Activated CD8-positive, alpha-beta memory T cell treated with anti-CD3 and anti-CD28 coated beads for 48 hours (primary cell): ENCODE measurements at regions not wholly inside any gene's neighbourhood (a gene's known extent, or its start where the extent isn't known, plus 50 kb on each side); places are given as distances from the start of the nearest gene placed in this dataset.

Experiments
- DNase-seq, 3 experiments: peaks; one replicate each; pipeline ENCODE4 v3.0.0-alpha.2; 2020; ENCODE audit warnings: low read depth in 2 of 3, low spot score in 2 of 3

DNA sequence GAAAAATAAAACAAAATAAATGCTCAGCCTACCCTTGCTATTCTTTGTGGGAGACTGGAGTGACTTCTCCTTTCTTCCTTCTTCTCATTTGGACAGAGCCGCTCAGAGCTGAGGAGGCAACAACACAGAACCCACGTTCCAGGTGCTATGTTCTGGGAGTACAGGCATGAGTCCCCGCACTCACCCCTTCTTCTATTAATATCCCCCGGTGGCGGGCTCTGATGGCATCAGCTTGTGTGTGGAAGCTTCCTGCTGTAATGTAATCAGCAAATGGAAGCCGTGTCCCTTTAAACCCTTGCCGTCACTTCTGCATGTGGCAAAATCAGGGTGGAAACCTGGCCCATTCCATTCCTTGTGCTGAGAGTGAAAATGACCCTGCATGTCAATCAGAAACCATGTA is 116.9 kb upstream of the ADARB2 start:
- no peak for DNase-seq

DNA sequence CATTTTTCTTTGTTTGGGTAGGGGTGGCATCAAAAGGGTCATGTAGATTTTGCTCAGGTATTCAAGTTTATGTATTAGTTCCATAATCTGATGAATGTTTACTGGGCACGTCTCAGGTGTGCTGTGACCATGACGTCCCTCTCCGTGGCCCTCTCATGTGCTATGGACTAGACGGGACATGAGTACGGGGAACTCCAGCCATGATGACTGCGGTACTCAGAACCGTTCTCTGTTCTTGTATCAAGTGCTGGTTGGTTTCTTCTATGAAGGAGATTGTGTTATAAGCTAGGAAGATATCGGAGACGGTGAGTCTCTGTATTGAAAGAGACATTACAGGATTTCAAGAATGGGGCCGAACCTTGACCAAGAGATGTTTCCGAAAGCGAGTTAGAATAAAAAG is 116.5 kb upstream of the ADARB2 start:
- DNase-seq = no peak

DNA sequence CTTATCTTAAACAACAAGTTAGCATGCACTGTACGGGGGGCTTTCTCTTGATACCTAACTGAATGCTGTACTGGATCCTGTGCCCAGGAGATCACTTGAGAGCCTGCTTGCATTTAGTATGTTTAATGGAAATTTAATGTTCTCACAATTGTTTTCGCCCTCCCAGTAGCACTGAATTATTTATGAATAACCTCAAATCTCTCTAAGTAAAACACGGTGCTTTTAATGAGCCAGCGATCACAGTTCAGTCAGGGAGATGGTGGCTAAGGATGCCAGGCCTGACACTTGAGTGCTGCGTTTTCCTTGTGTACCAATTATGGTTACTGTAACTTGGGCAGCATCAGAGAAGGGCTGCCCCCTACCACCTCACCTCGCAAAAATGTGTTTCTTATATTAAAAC is 115.5 kb upstream of the ADARB2 start:
- no peak for DNase-seq

DNA sequence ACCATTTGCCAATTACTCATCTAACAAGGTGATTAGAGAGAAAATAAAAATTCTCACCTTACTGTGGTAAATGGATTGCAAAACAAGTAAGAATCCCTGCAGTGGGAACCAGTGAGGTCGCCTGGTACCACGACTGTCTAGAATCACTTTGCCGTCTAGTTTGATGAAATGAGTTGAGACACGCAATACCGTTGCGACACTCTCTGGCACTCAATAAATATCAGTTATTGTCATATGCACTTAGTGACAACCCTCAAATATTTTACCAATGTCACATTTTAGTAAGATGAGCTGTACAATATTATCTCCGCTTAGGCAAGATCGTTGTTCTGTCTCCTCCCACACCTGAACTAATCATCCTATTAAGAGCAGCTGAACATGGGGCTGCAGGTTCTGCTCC is 114.4 kb upstream of the ADARB2 start:
- no peak for DNase-seq

DNA sequence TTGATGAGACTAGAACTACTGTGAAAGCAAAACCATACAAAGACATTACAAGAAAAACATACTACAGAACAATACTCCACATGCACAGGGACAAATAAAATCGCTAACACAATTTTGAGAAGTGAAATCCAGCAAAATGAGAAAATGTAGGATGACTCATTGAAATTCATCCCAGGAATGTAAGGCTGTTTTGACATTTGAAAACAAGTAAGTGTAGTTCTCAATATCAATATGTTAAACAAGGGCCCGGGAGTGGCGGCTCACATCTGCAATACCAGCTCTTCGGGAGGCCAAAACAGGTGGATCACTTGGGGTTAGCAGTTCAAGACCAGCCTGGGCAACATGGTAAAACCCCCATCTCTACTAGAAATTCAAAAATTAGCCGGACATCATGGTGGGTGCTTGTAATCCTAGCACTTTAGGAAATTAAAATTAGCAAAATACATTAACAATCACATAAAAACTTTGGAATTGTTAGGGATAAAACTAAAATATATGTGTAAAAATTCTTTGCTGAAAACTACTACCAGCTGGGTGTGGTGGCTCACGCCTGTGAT is 113.7 kb upstream of the ADARB2 start:
- no peak for DNase-seq

DNA sequence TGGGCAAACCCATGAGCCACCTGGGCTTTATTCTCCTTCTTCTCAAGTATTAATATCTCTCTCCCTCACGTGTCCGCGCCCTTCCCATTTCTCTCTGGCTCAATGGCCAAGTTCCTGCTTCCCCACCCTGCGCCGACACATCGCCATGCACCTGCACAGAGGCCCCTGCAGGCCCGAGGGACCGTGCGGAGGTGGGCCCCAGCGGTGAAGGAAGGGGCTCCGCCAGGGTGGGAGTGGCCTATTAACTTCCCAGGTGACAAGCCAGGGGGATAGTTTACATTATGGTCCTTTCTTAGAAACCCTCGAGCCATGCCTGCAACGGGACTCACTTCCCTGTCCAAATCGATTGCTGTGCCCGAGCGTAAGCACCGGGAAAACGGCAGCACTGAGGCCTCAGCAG is 110.0 kb upstream of the ADARB2 start:
- DNase-seq = no peak

DNA sequence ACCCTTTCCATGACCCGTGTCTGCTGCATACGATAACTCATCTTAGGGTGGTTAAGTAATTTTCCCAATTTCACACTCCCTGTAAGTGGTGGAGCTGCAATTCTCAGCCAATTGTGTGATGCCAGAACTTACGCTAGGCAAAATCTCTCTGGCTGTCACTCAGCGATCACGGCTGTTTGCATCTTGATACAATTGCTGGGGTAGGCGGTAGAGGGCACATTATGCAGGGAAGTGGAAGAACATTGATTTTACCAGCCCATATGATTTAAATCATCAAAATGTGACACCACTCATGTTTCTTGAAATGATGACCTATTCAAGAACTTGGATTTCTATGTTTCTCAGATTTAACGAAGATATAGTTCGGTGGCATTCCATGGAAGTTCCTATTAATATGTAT is 108.7 kb upstream of the ADARB2 start:
- no peak for DNase-seq

DNA sequence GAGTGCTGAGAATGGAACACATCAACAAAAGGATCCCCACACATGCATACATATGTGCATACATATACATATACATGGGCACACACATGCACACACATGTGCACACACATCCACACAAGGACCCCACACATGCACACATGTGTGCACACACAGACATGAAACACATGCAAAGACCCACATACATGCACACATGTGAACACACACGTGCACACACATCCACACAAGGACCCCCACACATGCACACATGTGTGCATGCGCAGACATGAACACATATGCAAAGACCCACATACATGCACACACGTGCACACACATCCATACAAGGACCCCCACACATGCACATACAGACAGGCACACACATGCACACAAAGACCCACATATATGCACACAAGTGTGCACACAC is 104.4 kb upstream of the ADARB2 start:
- DNase-seq = no peak

DNA sequence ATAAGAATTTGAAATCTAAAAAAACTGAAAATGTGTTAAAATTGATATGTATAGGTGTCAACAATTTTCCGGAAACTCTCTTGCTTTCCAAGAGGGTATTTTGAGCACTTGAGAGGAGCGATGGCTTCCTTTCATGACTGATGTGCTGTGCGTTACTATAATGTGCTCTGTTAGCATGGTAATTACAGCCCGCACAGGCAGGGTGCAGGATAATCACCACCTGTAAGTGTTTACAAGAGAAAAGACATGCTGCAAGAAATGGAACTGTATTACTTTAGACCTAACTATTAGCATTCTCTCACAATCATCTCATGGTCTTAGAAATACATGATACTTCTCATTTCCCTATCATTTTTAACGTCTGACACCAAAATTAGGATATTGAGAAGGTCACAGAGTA is 92.4 kb upstream of the ADARB2 start:
- no peak for DNase-seq

DNA sequence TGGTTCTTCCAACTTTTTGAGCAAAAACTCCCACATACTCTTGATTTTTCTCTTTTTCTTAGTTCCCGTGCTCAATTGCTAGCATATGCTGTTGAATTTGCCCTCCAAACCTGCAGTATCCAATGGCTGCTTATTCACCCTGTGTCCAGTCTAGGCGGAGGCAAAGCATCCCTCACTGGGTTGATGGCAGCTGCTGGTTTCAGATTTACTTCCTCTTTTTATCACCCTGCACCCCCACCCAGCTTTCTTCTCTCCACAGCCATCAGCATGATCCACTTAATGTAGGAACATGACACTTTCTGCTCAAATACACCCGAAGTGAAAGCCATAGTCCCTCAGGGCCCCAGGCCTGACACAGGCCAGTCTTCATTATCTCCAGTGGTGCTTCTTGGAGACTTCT is 87.6 kb upstream of the ADARB2 start:
- no peak for DNase-seq

DNA sequence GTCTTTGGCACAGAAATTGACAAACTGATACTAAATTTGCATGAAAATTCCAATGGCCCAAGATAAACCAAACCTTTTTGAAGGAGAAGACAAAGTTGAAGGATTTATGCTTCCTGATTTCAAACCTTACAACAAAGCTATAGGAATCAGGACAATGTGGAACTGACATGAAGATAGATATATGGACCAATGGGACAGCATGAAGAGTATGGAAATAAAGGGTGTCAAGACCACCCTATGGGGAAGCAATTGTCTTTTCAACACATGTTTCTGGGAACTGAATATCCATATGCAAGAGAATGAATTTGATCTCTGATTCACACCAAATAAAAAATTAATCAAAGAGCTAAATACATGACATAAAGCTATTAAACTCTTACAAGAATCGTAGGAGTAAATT is 77.2 kb upstream of the ADARB2 start:
- DNase-seq = no peak

DNA sequence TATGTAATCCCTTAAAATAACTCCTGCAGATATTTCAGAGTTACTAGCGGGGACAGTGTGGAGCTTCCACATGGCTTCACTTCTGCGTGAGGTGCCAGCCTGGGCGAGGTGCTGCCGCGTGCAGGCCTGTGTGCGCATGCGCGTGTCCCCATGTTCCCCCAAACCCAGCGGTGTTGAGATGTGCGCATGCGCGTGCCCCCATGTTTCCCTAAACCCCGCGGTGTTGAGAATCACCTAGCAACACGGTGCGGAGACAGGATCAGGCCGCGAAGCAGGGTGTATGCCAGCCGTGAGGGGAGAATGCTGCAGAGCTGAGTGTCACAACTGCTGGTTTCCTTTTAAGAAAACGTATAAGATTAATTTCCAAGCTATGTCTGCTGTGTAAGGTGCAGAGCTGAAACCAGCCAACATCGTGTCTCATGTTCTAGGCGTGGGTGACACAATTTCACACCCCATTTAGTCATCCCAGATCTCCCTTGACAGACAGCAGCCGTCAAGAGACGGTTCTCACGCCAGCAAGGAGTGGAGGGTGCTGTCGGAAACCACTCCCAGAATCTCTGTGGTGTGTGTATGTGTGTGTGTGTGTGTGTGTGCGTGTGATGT is 71.9 kb upstream of the ADARB2 start:
- DNase-seq = no peak

DNA sequence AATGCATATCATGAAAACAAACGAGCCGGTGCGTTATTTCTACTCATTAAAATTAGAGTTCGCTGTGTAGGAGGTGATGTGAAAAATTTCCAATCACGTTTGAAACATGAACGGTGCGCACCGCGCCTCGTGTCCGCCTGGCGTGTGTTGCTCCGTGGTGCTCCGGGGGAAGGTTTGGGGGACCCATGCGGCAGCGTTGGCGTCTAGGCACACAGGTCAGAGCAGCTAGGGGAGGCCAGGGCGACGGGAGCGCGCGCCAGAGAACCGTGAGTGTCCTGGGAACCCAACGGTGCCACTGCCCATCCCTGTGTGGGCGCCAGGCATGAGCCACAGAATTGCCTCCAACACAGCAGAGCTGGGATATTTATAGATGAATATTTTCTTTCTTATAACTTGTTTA is 70.6 kb upstream of the ADARB2 start:
- no peak for DNase-seq

DNA sequence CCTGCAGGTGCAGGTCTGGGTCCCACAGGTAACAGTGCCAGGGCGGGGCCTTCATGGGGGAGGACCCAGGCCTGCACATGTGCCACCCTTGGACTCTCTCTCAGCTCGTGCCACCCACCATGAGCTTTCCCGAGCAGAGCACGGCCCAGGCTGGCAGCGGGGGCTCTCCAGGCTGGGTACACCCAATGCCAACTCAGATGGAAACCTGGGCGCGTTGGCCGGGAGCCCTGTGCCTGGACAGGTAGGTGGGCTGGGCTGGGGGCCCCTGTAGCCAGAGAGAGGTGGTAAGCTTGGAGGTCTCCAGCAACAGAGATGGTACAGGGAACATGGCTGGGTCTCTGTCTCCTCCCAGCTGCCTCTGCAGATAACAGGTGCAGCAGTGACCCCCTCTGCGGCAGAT is 69.9 kb upstream of the ADARB2 start:
- no peak for DNase-seq

DNA sequence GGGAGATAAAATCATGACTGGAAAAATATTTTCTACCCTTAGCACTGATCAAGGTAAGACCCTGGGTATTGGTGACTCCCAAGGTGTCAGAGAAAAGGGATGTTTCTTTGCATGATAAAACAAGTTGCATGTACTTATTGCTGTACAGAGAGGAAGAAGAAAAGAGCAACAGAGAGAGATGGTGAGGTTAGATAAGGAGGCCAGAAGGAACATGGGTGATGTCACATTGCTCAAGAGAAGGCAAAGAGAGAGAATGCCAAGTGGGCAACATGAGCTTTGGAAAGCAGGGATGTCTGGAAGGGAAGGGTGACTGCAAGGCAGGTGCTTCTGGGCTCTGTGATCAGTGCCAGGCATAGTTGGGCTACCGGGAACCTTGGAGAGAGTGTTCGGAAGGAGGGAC is 65.1 kb upstream of the ADARB2 start:
- DNase-seq = no peak

DNA sequence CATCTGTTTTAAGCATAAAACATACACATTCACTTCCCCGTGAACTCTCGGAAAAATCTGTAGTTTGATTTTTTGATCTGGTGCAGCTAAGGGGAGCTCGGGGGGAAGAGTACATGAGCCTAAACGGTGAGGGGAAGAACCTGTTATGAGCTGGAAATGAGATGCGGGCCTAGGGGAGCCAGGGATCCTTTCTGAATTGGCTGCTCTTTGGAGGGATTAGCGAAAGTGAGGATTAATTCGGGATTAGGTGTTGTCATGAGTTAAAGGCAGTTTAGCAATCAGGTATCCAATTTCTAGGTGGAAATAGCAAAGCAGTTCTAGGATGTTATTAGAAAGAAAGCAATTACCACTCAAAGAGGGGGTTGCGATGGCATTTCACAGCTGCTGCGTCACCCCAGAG is 51.1 kb upstream of the ADARB2 start:
- DNase-seq = no peak
